ENCODE measurements at regions not wholly inside any gene's neighbourhood (a gene's known extent, or its start where the extent isn't known, plus 50 kb on each side); places are given as distances from the start of the nearest gene placed in this dataset.

DNA sequence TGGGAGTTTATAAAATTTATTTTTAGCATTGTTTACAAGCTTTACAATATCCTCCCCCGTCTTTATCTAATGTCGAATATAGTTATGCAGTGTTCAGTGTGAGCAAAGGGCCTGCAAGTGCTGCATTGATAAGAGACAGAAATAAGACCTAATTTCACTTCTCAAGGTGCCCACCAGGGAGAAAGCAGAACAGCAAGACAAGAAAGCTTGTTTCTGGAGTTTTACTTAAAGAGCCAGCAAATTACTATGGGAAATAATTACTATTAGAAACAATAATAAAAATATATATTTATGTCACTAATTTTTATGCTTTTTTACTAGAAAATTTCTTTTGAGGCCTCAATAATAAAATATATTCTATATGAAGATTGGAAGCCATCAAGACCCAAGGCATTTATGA lies 2677.7 kb downstream of the ARAP2 start:
- Histone ChIP-seq H3K27me3 (ENCODE audit: control insufficient read depth, insufficient read depth, low read length) (no peaks in the 10 kb centered on the region), H3K9me3 (ENCODE audit: control insufficient read depth, insufficient read depth, low read length) (no peaks in the 10 kb centered on the region), H3K4me1 (ENCODE audit: control insufficient read depth, insufficient read depth, low read length) (no peaks in the 10 kb centered on the region), H3K9ac (ENCODE audit: low read depth, low read length) (no peak overlapping the region), H3K4me3 (ENCODE audit: low read depth, low read length) (no peak overlapping the region), H3K36me3 (ENCODE audit: control insufficient read depth, insufficient read depth, low read length) (no peaks in the 10 kb centered on the region)

DNA sequence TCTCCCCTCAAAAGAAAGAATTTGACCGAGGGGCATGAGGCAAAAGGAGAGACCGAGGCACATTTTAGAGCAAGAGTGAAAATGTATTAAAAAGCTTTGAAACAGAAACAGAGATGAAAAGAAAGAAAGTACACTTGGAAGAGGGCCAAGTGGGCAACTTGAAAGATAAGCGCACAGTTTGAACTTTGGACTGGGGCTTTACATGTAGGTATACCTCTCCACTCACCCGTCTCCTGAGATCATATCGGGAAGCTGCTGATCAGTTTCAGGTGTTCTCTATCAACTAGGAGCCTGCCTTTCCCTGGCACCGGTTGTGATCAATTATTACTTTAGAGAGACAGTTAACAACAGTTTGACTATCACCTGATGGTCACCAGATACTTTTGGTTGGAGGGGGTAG lies 2666.5 kb downstream of the ARAP2 start:
- Histone ChIP-seq H3K27me3 (ENCODE audit: control insufficient read depth, insufficient read depth, low read length) (no peaks in the 10 kb centered on the region), H3K9me3 (ENCODE audit: control insufficient read depth, insufficient read depth, low read length) (no peaks in the 10 kb centered on the region), H3K4me3 (ENCODE audit: low read depth, low read length) (no peak overlapping the region), H3K36me3 (ENCODE audit: control insufficient read depth, insufficient read depth, low read length) (no peaks in the 10 kb centered on the region), H3K9ac (ENCODE audit: low read depth, low read length) (no peak overlapping the region), H3K4me1 (ENCODE audit: control insufficient read depth, insufficient read depth, low read length) (no peaks in the 10 kb centered on the region)

DNA sequence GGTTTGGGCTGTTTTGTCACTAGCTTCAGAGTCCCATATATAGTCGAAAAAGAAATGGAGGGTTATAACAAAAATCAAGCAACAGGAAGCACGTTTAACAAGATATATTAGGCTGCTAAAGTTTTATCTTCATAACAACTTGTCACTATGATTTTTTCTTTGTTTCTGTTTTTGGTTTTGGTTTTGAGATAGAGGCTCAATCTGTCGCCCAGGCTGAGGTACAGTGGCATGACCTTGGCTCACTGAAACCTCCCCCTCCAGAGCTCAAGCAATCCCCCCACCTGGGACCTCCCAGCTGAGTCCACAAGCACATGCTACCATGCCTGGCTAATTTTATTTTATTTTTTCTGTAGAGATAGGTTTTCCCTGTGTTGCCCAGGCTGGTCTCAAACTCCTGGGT lies 2664.4 kb downstream of the ARAP2 start:
- no peak overlapping the region for H3K4me3 ChIP-seq (ENCODE audit: low read depth, low read length)
- no peaks in the 10 kb centered on the region for H3K36me3 ChIP-seq (ENCODE audit: control insufficient read depth, insufficient read depth, low read length)
- no peaks in the 10 kb centered on the region for H3K9me3 ChIP-seq (ENCODE audit: control insufficient read depth, insufficient read depth, low read length)
- H3K4me1 ChIP-seq (ENCODE audit: control insufficient read depth, insufficient read depth, low read length) = no peaks in the 10 kb centered on the region
- no peak overlapping the region for H3K9ac ChIP-seq (ENCODE audit: low read depth, low read length)
- no peaks in the 10 kb centered on the region for H3K27me3 ChIP-seq (ENCODE audit: control insufficient read depth, insufficient read depth, low read length)

- Histone ChIP-seq H3K9ac (ENCODE audit: low read depth, low read length) (no peak overlapping the region), H3K4me1 (ENCODE audit: control insufficient read depth, insufficient read depth, low read length) (no peaks in the 10 kb centered on the region), H3K4me3 (ENCODE audit: low read depth, low read length) (no peak overlapping the region), H3K9me3 (ENCODE audit: control insufficient read depth, insufficient read depth, low read length) (peaks cover 11% of the 10 kb centered on the region), H3K27me3 (ENCODE audit: control insufficient read depth, insufficient read depth, low read length) (no peaks in the 10 kb centered on the region), H3K36me3 (ENCODE audit: control insufficient read depth, insufficient read depth, low read length) (no peaks in the 10 kb centered on the region)
These were observed 2651.6 kb downstream of the ARAP2 start for GRCh38 chr4:33592701-33593100.

DNA sequence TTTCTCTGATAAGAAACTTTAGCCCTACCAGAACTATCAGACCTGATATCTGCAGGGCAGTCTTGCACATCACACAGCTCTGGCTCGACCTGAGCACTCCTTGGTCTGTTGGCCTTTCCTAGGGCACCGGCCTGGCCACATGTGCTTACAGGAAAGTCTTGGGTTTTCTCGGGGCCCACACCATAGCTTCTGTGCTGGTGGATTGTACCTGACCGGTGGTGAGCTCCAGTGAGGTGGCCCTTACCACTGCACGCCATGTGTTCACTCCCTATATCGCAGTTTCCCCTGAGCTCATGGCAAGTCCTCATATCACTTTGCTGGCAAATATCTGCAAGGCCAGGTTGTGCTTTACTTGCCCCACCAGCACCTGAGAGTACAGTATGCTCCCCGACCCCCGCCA lies 2637.4 kb downstream of the ARAP2 start:
- Histone ChIP-seq H3K4me3 (ENCODE audit: low read depth, low read length) (no peak overlapping the region), H3K9me3 (ENCODE audit: control insufficient read depth, insufficient read depth, low read length) (peaks cover 7% of the 10 kb centered on the region), H3K36me3 (ENCODE audit: control insufficient read depth, insufficient read depth, low read length) (no peaks in the 10 kb centered on the region), H3K4me1 (ENCODE audit: control insufficient read depth, insufficient read depth, low read length) (no peaks in the 10 kb centered on the region), H3K9ac (ENCODE audit: low read depth, low read length) (no peak overlapping the region), H3K27me3 (ENCODE audit: control insufficient read depth, insufficient read depth, low read length) (no peaks in the 10 kb centered on the region)

DNA sequence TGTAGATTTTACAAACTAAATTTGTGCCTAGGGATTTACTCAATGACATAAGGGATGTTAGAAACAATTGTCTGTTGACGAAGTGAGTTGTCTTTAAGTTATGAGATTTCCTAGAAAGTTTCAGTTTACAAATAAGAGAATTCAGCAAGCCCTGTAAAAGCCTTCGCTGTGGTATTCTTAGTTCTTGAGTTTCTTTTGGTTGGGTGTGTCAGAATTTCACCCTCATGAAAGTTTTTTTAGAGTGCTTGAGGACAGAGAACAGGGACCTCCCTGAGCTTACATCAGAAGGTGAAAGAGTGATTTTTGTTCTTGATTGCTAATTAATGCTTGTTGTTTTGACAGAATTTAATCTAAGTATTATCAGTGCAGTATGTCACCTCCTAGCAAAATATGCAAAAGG lies 2628.2 kb downstream of the ARAP2 start:
- no peaks in the 10 kb centered on the region for H3K4me1 ChIP-seq (ENCODE audit: control insufficient read depth, insufficient read depth, low read length)
- H3K9me3 ChIP-seq (ENCODE audit: control insufficient read depth, insufficient read depth, low read length) = no peaks in the 10 kb centered on the region
- no peaks in the 10 kb centered on the region for H3K27me3 ChIP-seq (ENCODE audit: control insufficient read depth, insufficient read depth, low read length)
- H3K36me3 ChIP-seq (ENCODE audit: control insufficient read depth, insufficient read depth, low read length) = no peaks in the 10 kb centered on the region
- no peak overlapping the region for H3K4me3 ChIP-seq (ENCODE audit: low read depth, low read length)
- no peak overlapping the region for H3K9ac ChIP-seq (ENCODE audit: low read depth, low read length)

DNA sequence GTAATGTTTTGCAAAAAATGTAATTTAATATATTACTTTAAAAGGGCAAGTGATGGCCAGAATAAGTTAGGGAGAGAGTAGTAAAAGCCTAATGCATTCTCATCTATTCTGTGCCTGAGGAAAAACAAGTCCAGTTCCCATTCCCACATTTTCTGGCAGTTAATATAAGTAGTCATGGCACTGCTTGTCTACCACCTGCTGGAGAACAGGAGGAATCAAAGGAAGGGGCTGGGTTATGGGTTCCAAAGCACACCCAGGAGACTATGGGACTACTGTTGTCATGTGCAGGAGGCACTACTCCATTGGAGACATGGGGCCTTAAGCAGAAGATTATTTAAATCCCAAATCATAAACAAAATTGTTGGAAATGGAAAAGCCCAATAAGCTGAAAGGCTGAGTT lies 2618.6 kb downstream of the ARAP2 start:
- Histone ChIP-seq H3K4me1 (ENCODE audit: control insufficient read depth, insufficient read depth, low read length) (no peaks in the 10 kb centered on the region), H3K27me3 (ENCODE audit: control insufficient read depth, insufficient read depth, low read length) (no peaks in the 10 kb centered on the region), H3K9me3 (ENCODE audit: control insufficient read depth, insufficient read depth, low read length) (no peaks in the 10 kb centered on the region), H3K4me3 (ENCODE audit: low read depth, low read length) (no peak overlapping the region), H3K36me3 (ENCODE audit: control insufficient read depth, insufficient read depth, low read length) (no peaks in the 10 kb centered on the region), H3K9ac (ENCODE audit: low read depth, low read length) (no peak overlapping the region)

DNA sequence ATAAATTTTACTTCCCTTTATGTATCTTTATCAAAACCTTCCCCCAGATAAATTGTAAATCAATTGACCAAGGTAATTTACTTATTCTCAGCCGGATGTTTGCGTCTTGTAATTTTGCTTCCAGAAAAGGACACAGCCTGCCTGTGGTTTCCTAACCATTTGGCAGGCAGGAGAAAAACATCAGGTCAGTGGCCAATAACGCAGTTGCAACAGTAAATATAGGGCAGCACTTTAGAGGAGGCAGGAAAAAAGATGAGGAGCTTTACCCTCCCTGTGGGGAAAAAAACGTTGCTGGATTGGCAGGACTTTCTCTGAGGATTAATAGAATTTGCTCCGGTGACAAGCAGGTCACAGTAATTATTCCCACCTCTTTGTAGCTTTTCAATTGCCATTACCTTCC lies 2618.1 kb downstream of the ARAP2 start:
- Histone ChIP-seq H3K36me3 (ENCODE audit: control insufficient read depth, insufficient read depth, low read length) (no peaks in the 10 kb centered on the region), H3K9ac (ENCODE audit: low read depth, low read length) (no peak overlapping the region), H3K4me1 (ENCODE audit: control insufficient read depth, insufficient read depth, low read length) (no peaks in the 10 kb centered on the region), H3K27me3 (ENCODE audit: control insufficient read depth, insufficient read depth, low read length) (no peaks in the 10 kb centered on the region), H3K4me3 (ENCODE audit: low read depth, low read length) (no peak overlapping the region), H3K9me3 (ENCODE audit: control insufficient read depth, insufficient read depth, low read length) (no peaks in the 10 kb centered on the region)

DNA sequence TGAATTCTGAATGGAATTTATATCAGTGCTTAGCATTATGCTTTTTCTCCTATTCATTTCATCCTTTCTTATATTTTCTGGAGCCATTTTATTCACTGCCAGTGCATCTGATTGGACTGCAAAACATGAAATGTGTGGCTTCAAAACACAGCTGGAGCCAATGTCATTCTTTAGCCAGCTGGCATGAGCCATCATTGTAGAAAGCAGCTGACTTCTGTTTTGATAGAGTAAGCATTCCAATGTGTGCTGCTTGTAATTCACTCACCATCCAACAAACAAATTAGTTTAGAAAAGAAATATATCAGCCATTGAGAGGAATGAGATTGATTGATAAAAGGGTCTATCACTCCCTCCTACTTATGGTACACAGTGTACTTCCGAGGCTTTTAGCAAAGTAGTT lies 2616.0 kb downstream of the ARAP2 start:
- Histone ChIP-seq H3K36me3 (ENCODE audit: control insufficient read depth, insufficient read depth, low read length) (no peaks in the 10 kb centered on the region), H3K9ac (ENCODE audit: low read depth, low read length) (no peak overlapping the region), H3K27me3 (ENCODE audit: control insufficient read depth, insufficient read depth, low read length) (no peaks in the 10 kb centered on the region), H3K9me3 (ENCODE audit: control insufficient read depth, insufficient read depth, low read length) (no peaks in the 10 kb centered on the region), H3K4me1 (ENCODE audit: control insufficient read depth, insufficient read depth, low read length) (no peaks in the 10 kb centered on the region), H3K4me3 (ENCODE audit: low read depth, low read length) (no peak overlapping the region)

DNA sequence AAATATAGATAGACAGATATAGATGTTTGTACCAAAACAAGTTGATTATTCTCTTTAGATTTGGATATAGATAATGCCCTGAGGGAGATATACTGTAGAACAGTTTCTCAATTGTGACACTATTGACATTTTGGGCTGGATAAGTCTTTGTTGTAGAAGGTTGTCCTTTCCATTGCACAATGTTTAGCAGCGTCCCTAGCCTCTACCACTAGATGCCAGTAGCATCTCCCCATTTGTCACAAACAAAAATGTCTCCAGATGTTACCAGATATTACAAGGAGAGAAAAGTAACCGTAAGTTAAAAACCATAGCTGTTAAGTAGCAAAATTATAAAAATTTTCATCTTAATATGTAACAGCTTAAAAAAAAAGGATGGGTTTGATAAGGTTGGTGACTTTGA lies 2595.3 kb downstream of the ARAP2 start:
- Histone ChIP-seq H3K4me3 (ENCODE audit: low read depth, low read length) (no peak overlapping the region), H3K9me3 (ENCODE audit: control insufficient read depth, insufficient read depth, low read length) (no peaks in the 10 kb centered on the region), H3K36me3 (ENCODE audit: control insufficient read depth, insufficient read depth, low read length) (no peaks in the 10 kb centered on the region), H3K4me1 (ENCODE audit: control insufficient read depth, insufficient read depth, low read length) (no peaks in the 10 kb centered on the region), H3K9ac (ENCODE audit: low read depth, low read length) (no peak overlapping the region), H3K27me3 (ENCODE audit: control insufficient read depth, insufficient read depth, low read length) (no peaks in the 10 kb centered on the region)

DNA sequence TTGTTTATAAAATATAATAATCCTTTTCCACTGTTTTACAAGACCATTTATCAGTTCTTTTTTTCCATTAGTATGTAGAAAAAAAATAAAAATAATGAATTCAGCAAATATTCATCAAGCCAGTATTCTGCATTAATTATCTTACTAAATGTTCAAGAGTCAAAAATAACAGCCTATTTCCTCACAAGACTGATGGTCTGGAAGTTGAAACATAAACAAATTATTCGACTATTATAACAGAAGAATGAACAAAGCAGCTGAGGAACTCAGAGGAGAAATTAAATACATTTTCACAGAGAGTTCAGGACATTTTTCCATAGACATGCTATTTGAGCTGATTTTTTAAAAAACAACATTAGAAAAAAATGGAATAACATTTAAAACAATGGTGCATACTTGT lies 2594.8 kb downstream of the ARAP2 start:
- Histone ChIP-seq H3K4me3 (ENCODE audit: low read depth, low read length) (no peak overlapping the region), H3K9me3 (ENCODE audit: control insufficient read depth, insufficient read depth, low read length) (no peaks in the 10 kb centered on the region), H3K36me3 (ENCODE audit: control insufficient read depth, insufficient read depth, low read length) (no peaks in the 10 kb centered on the region), H3K27me3 (ENCODE audit: control insufficient read depth, insufficient read depth, low read length) (no peaks in the 10 kb centered on the region), H3K4me1 (ENCODE audit: control insufficient read depth, insufficient read depth, low read length) (no peaks in the 10 kb centered on the region), H3K9ac (ENCODE audit: low read depth, low read length) (no peak overlapping the region)

- no peak overlapping the region for H3K9ac ChIP-seq (ENCODE audit: low read depth, low read length)
- H3K27me3 ChIP-seq (ENCODE audit: control insufficient read depth, insufficient read depth, low read length) = no peaks in the 10 kb centered on the region
- no peaks in the 10 kb centered on the region for H3K36me3 ChIP-seq (ENCODE audit: control insufficient read depth, insufficient read depth, low read length)
- H3K4me3 ChIP-seq (ENCODE audit: low read depth, low read length) = no peak overlapping the region
- H3K4me1 ChIP-seq (ENCODE audit: control insufficient read depth, insufficient read depth, low read length) = no peaks in the 10 kb centered on the region
- no peaks in the 10 kb centered on the region for H3K9me3 ChIP-seq (ENCODE audit: control insufficient read depth, insufficient read depth, low read length)
These were observed 2594.3 kb downstream of the ARAP2 start for GRCh38 chr4:33650036-33650435.

GRCh38 chr4:33658971-33659370 lies 2585.3 kb downstream of the ARAP2 start:
- Histone ChIP-seq H3K9me3 (ENCODE audit: control insufficient read depth, insufficient read depth, low read length) (no peaks in the 10 kb centered on the region), H3K27me3 (ENCODE audit: control insufficient read depth, insufficient read depth, low read length) (no peaks in the 10 kb centered on the region), H3K4me3 (ENCODE audit: low read depth, low read length) (no peak overlapping the region), H3K9ac (ENCODE audit: low read depth, low read length) (no peak overlapping the region), H3K36me3 (ENCODE audit: control insufficient read depth, insufficient read depth, low read length) (no peaks in the 10 kb centered on the region), H3K4me1 (ENCODE audit: control insufficient read depth, insufficient read depth, low read length) (no peaks in the 10 kb centered on the region)
